H1 (cell line): ENCODE measurements at regions not wholly inside any gene's neighbourhood (a gene's known extent, or its start where the extent isn't known, plus 50 kb on each side); places are given as distances from the start of the nearest gene placed in this dataset.
A peak's percentile ranks its signal among the peaks of the same experiment; 100 is the strongest.

Source experiments
- CTCF ChIA-PET: fragments of 300-600 bp; sonication (Branson Sonifier 250); formaldehyde crosslinking; loops from one replicate; lab custom pipeline; 2021; ENCODE audit not compliant: partially characterized antibody; lab: Charles Lee
- POLR2A ChIA-PET: fragments of 300-600 bp; sonication (Branson Sonifier 250); formaldehyde crosslinking; loops from one replicate; lab custom pipeline; 2021; ENCODE audit warnings: inconsistent platforms; ENCODE audit not compliant: partially characterized antibody; lab: Charles Lee
- DNase-seq, 2 experiments: peaks; one replicate each; pipeline versions ENCODE4 v3.0.0 to v3.0.0-alpha.2; 2010 to 2022; ENCODE audit warnings: low spot score in 2 of 2, low read depth in 1 of 2, mixed read lengths in 1 of 2
- FAIRE-seq: peaks from 2 replicates; lab custom pipeline; 2011; peaks lifted over from hg19 to GRCh38; lab: Jason Lieb, UNC
- H2AFZ ChIP-seq: 2 replicates; pipeline ENCODE4 v1.8.1; 2012; ENCODE audit warnings: low read length, inconsistent platforms
- H2AK5ac ChIP-seq: 2 replicates; pipeline ENCODE4 v1.6.1; 2013; ENCODE audit warnings: low read depth, low read length
- H2BK120ac ChIP-seq: replicated peaks from 2 replicates; pipeline ENCODE3; 2013; ENCODE audit warnings: low read depth, low read length, inconsistent platforms
- H2BK12ac ChIP-seq: 2 replicates; pipeline ENCODE4 v1.6.1; 2013; ENCODE audit warnings: low read depth, low read length
- H2BK15ac ChIP-seq: 2 replicates; pipeline ENCODE4 v1.6.1; 2013; ENCODE audit warnings: low read length
- H2BK20ac ChIP-seq: 2 replicates; pipeline ENCODE4 v1.6.1; 2013; ENCODE audit warnings: low read length
- H2BK5ac ChIP-seq: 2 replicates; pipeline ENCODE4 v1.6.1; 2013; ENCODE audit warnings: low read depth, low read length
- H3K14ac ChIP-seq: 2 replicates; pipeline ENCODE4 v1.6.1; 2013; ENCODE audit warnings: inconsistent platforms; ENCODE audit not compliant: insufficient read length
- H3K18ac ChIP-seq: 2 replicates; pipeline ENCODE4 v1.6.1; 2013; ENCODE audit warnings: low read length; ENCODE audit errors: extremely low read depth
- H3K23ac ChIP-seq: 2 replicates; pipeline ENCODE4 v1.6.1; 2013; ENCODE audit warnings: inconsistent platforms; ENCODE audit not compliant: insufficient read length
- H3K23me2 ChIP-seq: 2 replicates; pipeline ENCODE4 v1.6.1; 2013; ENCODE audit warnings: low read depth, low read length
- H3K27ac ChIP-seq: 2 replicates; pipeline ENCODE4 v1.6.1; 2011; ENCODE audit warnings: low read depth, low read length, inconsistent platforms
- H3K27me3 ChIP-seq, 4 experiments: replicated peaks in 1 of 4; 1 replicate in 1 of 4; 2 replicates in 3 of 4; pipeline versions ENCODE4 v1.6.1 to v1.8.1; 2011 to 2013; ENCODE audit warnings: low read length in 3 of 4, mild to moderate bottlenecking in 3 of 4, inconsistent platforms in 2 of 4, mixed read lengths in 2 of 4, moderate library complexity in 1 of 4; ENCODE audit not compliant: control insufficient read depth in 3 of 4, insufficient read depth in 3 of 4; ENCODE audit errors: extremely low read depth in 1 of 4
- H3K36me3 ChIP-seq, 4 experiments: 2 replicates each; pipeline versions ENCODE4 v1.6.1 to v1.8.1; 2011 to 2013; ENCODE audit warnings: mild to moderate bottlenecking in 4 of 4, low read length in 3 of 4, moderate library complexity in 2 of 4, control low read depth in 1 of 4, inconsistent platforms in 1 of 4; ENCODE audit not compliant: insufficient read depth in 4 of 4, control insufficient read depth in 2 of 4
- H3K4ac ChIP-seq: replicated peaks from 2 replicates; pipeline ENCODE3; 2013; ENCODE audit warnings: low read length, low read depth, mixed read lengths, inconsistent platforms; ENCODE audit not compliant: insufficient read length
- H3K4me1 ChIP-seq, 4 experiments: replicated peaks in 1 of 4; 1 replicate in 1 of 4; 2 replicates in 3 of 4; pipeline versions ENCODE4 v1.6.1 to v1.8.1; 2011 to 2013; ENCODE audit warnings: low read length in 3 of 4, inconsistent platforms in 2 of 4, mixed read lengths in 1 of 4; ENCODE audit not compliant: insufficient read depth in 4 of 4, control insufficient read depth in 3 of 4
- H3K4me2 ChIP-seq, 2 experiments: 2 replicates each; pipeline versions ENCODE4 v1.6.1 to v1.8.1; 2011 to 2013; ENCODE audit warnings: low read depth in 2 of 2, low read length in 2 of 2, control low read depth in 1 of 2, inconsistent platforms in 1 of 2, mild to moderate bottlenecking in 1 of 2; ENCODE audit not compliant: insufficient read depth in 1 of 2
- H3K4me3 ChIP-seq, 4 experiments: fragments of 200-600, 300-600 bp in 1 of 4; sonication (generic), shearing (Covaris generic), sonication (Bioruptor Twin) in 1 of 4; 2 replicates each; pipeline versions ENCODE4 v1.5.1 to v1.8.1; 2011 to 2016; ENCODE audit warnings: low read length in 4 of 4, low read depth in 3 of 4, control low read depth in 2 of 4, inconsistent platforms in 2 of 4, mild to moderate bottlenecking in 2 of 4, mixed read lengths in 1 of 4, moderate library complexity in 1 of 4; ENCODE audit not compliant: insufficient read depth in 2 of 4; ENCODE audit errors: extremely low read depth in 1 of 4
- H3K56ac ChIP-seq: replicated peaks from 2 replicates; pipeline ENCODE3; 2013; ENCODE audit warnings: low read depth, mild to moderate bottlenecking, mixed read lengths, low read length, inconsistent platforms; ENCODE audit not compliant: insufficient read length
- H3K79me1 ChIP-seq: 2 replicates; pipeline ENCODE4 v1.6.1; 2013; ENCODE audit warnings: low read depth, low read length, control low read depth
- H3K79me2 ChIP-seq, 2 experiments: 2 replicates each; pipeline versions ENCODE4 v1.6.1 to v1.8.1; 2012 to 2013; ENCODE audit warnings: low read length in 2 of 2, mild to moderate bottlenecking in 2 of 2, inconsistent platforms in 1 of 2; ENCODE audit not compliant: insufficient read depth in 2 of 2, control insufficient read depth in 1 of 2
- H3K9ac ChIP-seq, 4 experiments: replicated peaks in 1 of 4; 1 replicate in 1 of 4; 2 replicates in 3 of 4; pipeline versions ENCODE4 v1.6.1 to v1.8.1; 2011 to 2013; ENCODE audit warnings: low read depth in 3 of 4, low read length in 3 of 4, control low read depth in 2 of 4, mild to moderate bottlenecking in 2 of 4, moderate library complexity in 2 of 4, inconsistent platforms in 1 of 4; ENCODE audit errors: extremely low read depth in 1 of 4
- H3K9me3 ChIP-seq, 2 experiments: 2 replicates each; pipeline versions ENCODE4 v1.6.1 to v1.8.1; 2012 to 2013; ENCODE audit warnings: mild to moderate bottlenecking in 2 of 2, moderate library complexity in 2 of 2, control low read depth in 1 of 2, inconsistent platforms in 1 of 2, low read depth in 1 of 2, low read length in 1 of 2, mixed read lengths in 1 of 2; ENCODE audit not compliant: insufficient read depth in 2 of 2
- H4K20me1 ChIP-seq, 2 experiments: replicated peaks in 1 of 2; 2 replicates each; pipeline versions ENCODE3 to v1.8.1; 2011 to 2013; ENCODE audit warnings: inconsistent platforms in 2 of 2, low read length in 2 of 2, mild to moderate bottlenecking in 1 of 2; ENCODE audit not compliant: insufficient read depth in 2 of 2, control insufficient read depth in 1 of 2
- H4K5ac ChIP-seq: 2 replicates; pipeline ENCODE4 v1.6.1; 2013; ENCODE audit warnings: low read length, low read depth, mixed read lengths, inconsistent platforms; ENCODE audit not compliant: insufficient read length
- H4K8ac ChIP-seq: 2 replicates; pipeline ENCODE4 v1.8.0; 2013; ENCODE audit warnings: mild to moderate bottlenecking, moderate library complexity, low read length, inconsistent platforms; ENCODE audit not compliant: insufficient read depth; ENCODE audit errors: extremely low read depth
- H4K91ac ChIP-seq: replicated peaks from 2 replicates; pipeline ENCODE3; 2013; ENCODE audit warnings: low read length, mixed read lengths, inconsistent platforms; ENCODE audit not compliant: insufficient read length
- ASH2L ChIP-seq: fragments of 200-600, 300-600 bp; sonication (generic); IDR thresholded peaks from one replicate; pipeline ENCODE4 v1.7.1; 2017; ENCODE audit warnings: low read length
- BACH1 ChIP-seq: IDR thresholded peaks from 2 replicates; pipeline ENCODE4 v1.6.1; 2012; ENCODE audit warnings: low read length, improper control_type of control experiment
- CHD2 ChIP-seq: IDR thresholded peaks from 2 replicates; pipeline ENCODE4 v1.6.1; 2012; ENCODE audit warnings: low read length, improper control_type of control experiment
- EP300 ChIP-seq, 2 experiments: IDR thresholded peaks; 1 replicate in 1 of 2; 2 replicates in 1 of 2; pipeline ENCODE4 v1.6.1; 2011 to 2012; ENCODE audit warnings: low read depth in 2 of 2, low read length in 2 of 2, mild to moderate bottlenecking in 2 of 2, borderline replicate concordance in 1 of 2, inconsistent platforms in 1 of 2, moderate library complexity in 1 of 2
- GTF2F1 ChIP-seq: IDR thresholded peaks from 2 replicates; pipeline ENCODE4 v1.6.1; 2012; ENCODE audit warnings: low read depth, low read length, improper control_type of control experiment, borderline replicate concordance
- KDM1A ChIP-seq: fragments of 200-600, 300-600 bp; sonication (generic); IDR thresholded peaks from 2 replicates; pipeline ENCODE4 v1.7.1; 2016; ENCODE audit warnings: mild to moderate bottlenecking, low read length, borderline replicate concordance
- NANOG ChIP-seq: IDR thresholded peaks from 2 replicates; pipeline ENCODE4 v1.6.1; 2011; ENCODE audit warnings: low read length, low read depth, mild to moderate bottlenecking, inconsistent platforms; ENCODE audit not compliant: insufficient read depth, poor library complexity, severe bottlenecking
- RBBP5 ChIP-seq: IDR thresholded peaks from 2 replicates; pipeline ENCODE4 v1.7.1; 2012; ENCODE audit warnings: low read depth, mild to moderate bottlenecking, inconsistent platforms, low read length, moderate library complexity, borderline replicate concordance
- SIN3A ChIP-seq, 2 experiments: IDR thresholded peaks in 1 of 2; conservative IDR thresholded peaks in 1 of 2; 2 replicates each; pipeline ENCODE4 v1.6.1; 2011 to 2012; ENCODE audit warnings: low read length in 2 of 2, improper control_type of control experiment in 1 of 2, low read depth in 1 of 2, mild to moderate bottlenecking in 1 of 2
- SP1 ChIP-seq: IDR thresholded peaks from 2 replicates; pipeline ENCODE4 v1.6.1; 2011; ENCODE audit warnings: low read depth, low read length
- SP2 ChIP-seq: IDR thresholded peaks from 2 replicates; pipeline ENCODE4 v1.6.1; 2012; ENCODE audit warnings: mild to moderate bottlenecking, low read length, inconsistent platforms
- WGBS, 2 experiments: shearing (Covaris generic) in 1 of 2; methylation state at CpG; one replicate each; pipeline versions ENCODE4 v1.1.6 to v1.1.7; 2013 to 2015; ENCODE audit warnings: low lambda C conversion rate in 2 of 2, mixed read lengths in 2 of 2, inconsistent platforms in 1 of 2, low coverage in 1 of 2, missing lambda C conversion rate in 1 of 2; ENCODE audit not compliant: insufficient replicate concordance in 2 of 2, insufficient coverage in 1 of 2, insufficient read length in 1 of 2; ENCODE audit errors: extremely low coverage in 1 of 2, missing lambda C conversion rate in 1 of 2; 5-methylcytosine and 5-hydroxymethylcytosine counted together
- TF ChIP-seq, protein P1 (sequence below): IDR thresholded peaks from 2 replicates; pipeline ENCODE4 v1.6.1; 2012; ENCODE audit warnings: inconsistent platforms

DNA sequence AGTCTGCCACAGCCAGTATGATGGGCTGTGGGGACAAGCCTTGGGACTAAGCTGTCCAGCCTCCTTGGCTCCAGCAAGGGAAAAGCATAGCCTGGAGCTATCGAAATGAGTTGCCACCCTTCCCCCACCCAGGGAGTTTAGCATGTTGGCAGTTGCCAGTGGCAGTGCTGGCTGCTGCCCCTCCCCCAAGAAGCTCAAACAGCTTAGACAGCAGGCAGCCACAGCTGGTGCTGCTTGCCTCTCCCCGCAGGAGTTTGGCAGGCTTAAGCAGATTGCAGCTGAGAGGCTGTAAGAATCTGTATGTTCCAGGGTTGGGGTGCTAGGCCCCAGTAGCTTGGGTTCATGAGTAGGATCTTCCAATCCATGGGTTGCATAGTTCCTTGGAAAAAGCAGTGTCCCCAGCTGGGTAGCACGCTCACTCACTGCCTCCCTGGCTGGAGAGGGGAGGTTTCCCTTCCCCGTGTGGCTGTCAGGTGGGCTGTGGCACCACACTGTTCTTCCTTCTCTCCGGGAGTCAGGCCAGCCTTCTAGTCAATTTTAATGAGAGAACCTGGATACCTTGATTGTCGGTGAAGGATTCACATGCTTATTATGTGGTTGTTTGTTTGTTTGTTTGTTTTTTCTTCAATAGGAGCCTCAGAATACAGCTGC, 506.1 kb downstream of the CDH11 start:
- H3K79me2 ChIP-seq = no peaks in the 10 kb centered on the region
- H4K91ac ChIP-seq = no peak overlapping the region
- 71% methylated on average over 5 of the region's 6 CpGs; no CpG with 5 or more reads in 1 of the 2 experiments for WGBS, 2 experiments
- peak; percentile 74 for TF ChIP-seq SP1
- TF ChIP-seq KDM1A = 0 out of 2 replicates have a peak, but pooled peaks have one; percentile 14
- TF ChIP-seq EP300 (IDR thresholded peaks at IDR 0.05; ENCODE audit: borderline replicate concordance in 1 of 2, low read depth in 2 of 2, low read length in 2 of 2) = peak in 1 of 2 experiments; percentile 79; a peak in 1 of 3 replicates
- TF ChIP-seq CHD2 = peak; percentile 67
- TF ChIP-seq SP2 = no peak
- TF ChIP-seq RBBP5 = peak; percentile 55; the same call in 1 of the 2 replicates
- TF ChIP-seq, protein P1, sequence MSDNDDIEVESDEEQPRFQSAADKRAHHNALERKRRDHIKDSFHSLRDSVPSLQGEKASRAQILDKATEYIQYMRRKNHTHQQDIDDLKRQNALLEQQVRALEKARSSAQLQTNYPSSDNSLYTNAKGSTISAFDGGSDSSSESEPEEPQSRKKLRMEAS = peak; percentile 36; the same call in 1 of the 2 replicates
- no peak for TF ChIP-seq BACH1
- peak; percentile 82 for TF ChIP-seq ASH2L
- peak in 1 of 2 experiments; percentile 64; a peak in 1 of 4 replicates for TF ChIP-seq SIN3A (conservative IDR thresholded peaks at IDR 0.05 in 1 of 2, IDR thresholded peaks at IDR 0.05 in 1 of 2; ENCODE audit: low read depth in 1 of 2, low read length in 2 of 2)
- no peak for TF ChIP-seq GTF2F1
- peak; percentile 50 for TF ChIP-seq NANOG

More for the DNA sequence above, 506.1 kb downstream of the CDH11 start:
- peak overlapping the region; percentile 84; the same call in 1 of the 2 replicates for H2BK12ac ChIP-seq
- H2AFZ ChIP-seq = 0 out of 2 replicates have a peak overlapping the region, but pooled peaks have one; percentile 14
- H3K9ac ChIP-seq = no peak overlapping the region
- H3K4me1 ChIP-seq = peaks cover 4 to 8% (median 6%) of the 10 kb centered on the region in 4 experiments; a peak in 6 of 7 replicates
- H3K4ac ChIP-seq = no peak overlapping the region
- no peak overlapping the region for H3K14ac ChIP-seq
- no peaks in the 10 kb centered on the region for H4K20me1 ChIP-seq
- peak overlapping the region; percentile 71 for H3K18ac ChIP-seq
- no peak overlapping the region for H4K5ac ChIP-seq
- H2BK120ac ChIP-seq = no peak overlapping the region
- H3K23ac ChIP-seq = no peak overlapping the region
- H3K9me3 ChIP-seq = no peaks in the 10 kb centered on the region
- H2BK5ac ChIP-seq = peak overlapping the region; percentile 20; the same call in 1 of the 2 replicates
- no peak overlapping the region for H3K27ac ChIP-seq
- H2BK20ac ChIP-seq = no peak overlapping the region; the same call in 1 of the 2 replicates
- no peak overlapping the region for H4K8ac ChIP-seq
- no peak overlapping the region for H3K4me3 ChIP-seq
- DNase-seq (peak; percentile 19 to 63), FAIRE-seq (no peak)
- H3K56ac ChIP-seq = no peak overlapping the region
- peak overlapping the region; percentile 57 to 62 for H3K4me2 ChIP-seq
- peak overlapping the region; percentile 81; the same call in 1 of the 2 replicates for H2BK15ac ChIP-seq
- ChIA-PET CTCF (interaction anchor here (0.7 to 0.9 kb wide), 2 partner anchors 83 to 443 kb away, joined by 3 read pairs; no protein-coding TSS in a partner anchor), POLR2A (interaction anchor here (0.6 kb wide), 1 partner anchor 13 kb away, joined by 3 read pairs; no protein-coding TSS in a partner anchor)
- no peaks in the 10 kb centered on the region for H3K36me3 ChIP-seq
- H3K23me2 ChIP-seq = no peaks in the 10 kb centered on the region
- no peaks in the 10 kb centered on the region for H3K79me1 ChIP-seq
- no peaks in the 10 kb centered on the region for H3K27me3 ChIP-seq
- no peak overlapping the region for H2AK5ac ChIP-seq
